Stimulated activated effector memory CD8-positive, alpha-beta T cell treated with anti-CD3 and anti-CD28 coated beads, Interleukin-12 subunit alpha, Interleukin-12 subunit beta, amount 100 ng/mL, for 72 hours (primary cell): ENCODE measurements at regions not wholly inside any gene's neighbourhood (a gene's known extent, or its start where the extent isn't known, plus 50 kb on each side); places are given as distances from the start of the nearest gene placed in this dataset.
"Not testable (repeated sequence)": the region's sequence is repeated elsewhere in the genome, so short reads cannot be mapped to it uniquely, and the experiment has no call there.

Source experiments
- ATAC-seq: fragments of 150-1000 bp; cut with Tn5 transposase; 2 replicates; pipeline ENCODE4 v1.10.0; 2021
- DNase-seq, 2 donors: peaks; one replicate each; pipeline ENCODE4 v3.0.0; 2021 to 2022; ENCODE audit warnings: low spot score in 2 of 2
- H3K27ac Mint-ChIP-seq: one replicate; pipeline ENCODE4 v1.8.0; 2022; ENCODE audit warnings: mild to moderate bottlenecking, mixed read lengths
- H3K36me3 Mint-ChIP-seq: one replicate; pipeline ENCODE4 v1.8.0; 2022; ENCODE audit warnings: mild to moderate bottlenecking, mixed read lengths
- H3K4me1 Mint-ChIP-seq: one replicate; pipeline ENCODE4 v1.8.0; 2022; ENCODE audit warnings: mixed read lengths
- H3K4me3 Mint-ChIP-seq: one replicate; pipeline ENCODE4 v1.8.0; 2022; ENCODE audit warnings: mild to moderate bottlenecking, mixed read lengths
- H3K9me3 Mint-ChIP-seq: one replicate; pipeline ENCODE4 v1.8.0; 2022; ENCODE audit warnings: mixed read lengths

DNA sequence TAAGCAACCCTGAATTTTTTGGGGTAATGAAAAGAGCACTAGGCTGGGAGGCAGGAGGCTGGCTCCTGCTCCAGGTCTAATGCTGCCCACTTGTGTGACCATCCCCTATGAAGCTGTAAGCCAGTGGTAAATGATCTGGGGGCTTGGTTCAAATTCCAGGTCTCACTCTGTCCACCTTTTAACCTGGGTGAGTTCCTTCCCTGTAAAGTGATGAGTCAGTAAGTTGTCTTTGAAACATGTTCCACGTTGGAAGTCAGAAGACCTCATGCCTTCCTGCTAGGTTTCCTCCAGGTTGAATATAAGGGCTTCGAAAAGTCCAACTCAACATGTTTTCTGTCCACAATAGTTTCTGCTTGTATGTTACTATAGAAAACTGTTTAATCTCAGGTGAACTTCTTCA is 160.9 kb upstream of the MYT1L start:
- no peak overlapping the region for H3K27ac Mint-ChIP-seq
- H3K4me3 Mint-ChIP-seq = no peak overlapping the region

DNA sequence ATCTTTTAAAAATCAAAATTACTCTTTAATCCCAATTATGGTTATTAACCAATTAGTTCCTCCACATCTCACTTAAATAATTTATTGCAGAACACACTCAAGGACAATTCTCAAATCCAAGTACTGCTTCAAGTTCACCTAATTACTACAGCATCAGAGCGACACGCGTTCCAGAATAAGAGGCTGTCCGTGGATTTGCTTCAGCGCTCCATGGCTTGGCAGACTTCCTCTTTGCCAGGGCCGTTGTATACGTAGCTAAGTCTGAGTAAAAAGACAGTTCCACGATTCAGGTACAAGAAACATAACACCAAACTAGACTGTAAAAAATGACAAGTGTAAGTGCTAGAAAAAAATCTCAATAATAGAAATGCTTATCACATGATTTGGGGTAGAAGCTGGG is 153.2 kb upstream of the MYT1L start:
- DNase-seq = no peak
- ATAC-seq = no peak
- Mint-ChIP-seq H3K9me3 (peaks cover 4% of the 10 kb centered on the region), H3K4me1 (no peaks in the 10 kb centered on the region), H3K27ac (no peak overlapping the region), H3K4me3 (no peak overlapping the region), H3K36me3 (no peaks in the 10 kb centered on the region)

More for the DNA sequence above, 160.9 kb upstream of the MYT1L start:
- no peak for ATAC-seq
- H3K9me3 Mint-ChIP-seq = peaks cover 10% of the 10 kb centered on the region
- DNase-seq = no peak
- H3K4me1 Mint-ChIP-seq = no peaks in the 10 kb centered on the region
- H3K36me3 Mint-ChIP-seq = no peaks in the 10 kb centered on the region

DNA sequence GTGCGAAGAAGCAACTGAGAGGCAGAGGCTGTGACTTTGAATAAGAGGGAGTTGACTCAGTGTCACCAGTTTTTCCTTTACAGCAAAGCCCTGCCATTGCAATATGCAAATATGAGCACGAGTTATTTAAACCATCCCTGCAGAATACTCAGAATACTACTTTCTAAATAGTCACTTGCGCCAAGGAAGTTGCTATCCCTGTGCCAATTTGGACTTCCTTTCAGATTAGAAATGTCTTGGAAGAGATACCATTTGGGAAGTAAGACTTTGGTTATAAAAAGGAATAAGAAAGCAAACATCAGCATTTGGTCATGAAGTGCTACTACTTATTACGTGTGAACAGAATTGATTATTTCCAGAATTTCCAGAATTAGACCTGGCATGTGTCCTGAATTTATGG is 151.8 kb upstream of the MYT1L start:
- H3K36me3 Mint-ChIP-seq = no peaks in the 10 kb centered on the region
- no peak for ATAC-seq
- no peak overlapping the region for H3K27ac Mint-ChIP-seq
- no peaks in the 10 kb centered on the region for H3K4me1 Mint-ChIP-seq
- no peak overlapping the region for H3K4me3 Mint-ChIP-seq
- DNase-seq = no peak
- peaks cover 7% of the 10 kb centered on the region for H3K9me3 Mint-ChIP-seq

GRCh38 chr2:2472881-2473280 is 141.8 kb upstream of the MYT1L start:
- H3K36me3 Mint-ChIP-seq = no peaks in the 10 kb centered on the region
- no peak overlapping the region for H3K4me3 Mint-ChIP-seq
- H3K4me1 Mint-ChIP-seq = no peaks in the 10 kb centered on the region
- peaks cover 10% of the 10 kb centered on the region for H3K9me3 Mint-ChIP-seq
- ATAC-seq (no peak), DNase-seq (no peak)
- H3K27ac Mint-ChIP-seq = no peak overlapping the region

- H3K27ac Mint-ChIP-seq = no peak overlapping the region
- H3K36me3 Mint-ChIP-seq = no peaks in the 10 kb centered on the region
- no peak overlapping the region for H3K4me3 Mint-ChIP-seq
- no peak for DNase-seq
- peaks cover 10% of the 10 kb centered on the region for H3K9me3 Mint-ChIP-seq
- ATAC-seq = no peak
- H3K4me1 Mint-ChIP-seq = no peaks in the 10 kb centered on the region
Measured at GRCh38 chr2:2472044-2472443, 141.0 kb upstream of the MYT1L start.

- DNase-seq (no peak), ATAC-seq (no peak)
- H3K4me3 Mint-ChIP-seq = no peak overlapping the region
- no peaks in the 10 kb centered on the region for H3K4me1 Mint-ChIP-seq
- H3K9me3 Mint-ChIP-seq = peaks cover 9% of the 10 kb centered on the region
- no peaks in the 10 kb centered on the region for H3K36me3 Mint-ChIP-seq
- H3K27ac Mint-ChIP-seq = no peak overlapping the region
Measured at GRCh38 chr2:2466534-2466933, 135.5 kb upstream of the MYT1L start.

DNA sequence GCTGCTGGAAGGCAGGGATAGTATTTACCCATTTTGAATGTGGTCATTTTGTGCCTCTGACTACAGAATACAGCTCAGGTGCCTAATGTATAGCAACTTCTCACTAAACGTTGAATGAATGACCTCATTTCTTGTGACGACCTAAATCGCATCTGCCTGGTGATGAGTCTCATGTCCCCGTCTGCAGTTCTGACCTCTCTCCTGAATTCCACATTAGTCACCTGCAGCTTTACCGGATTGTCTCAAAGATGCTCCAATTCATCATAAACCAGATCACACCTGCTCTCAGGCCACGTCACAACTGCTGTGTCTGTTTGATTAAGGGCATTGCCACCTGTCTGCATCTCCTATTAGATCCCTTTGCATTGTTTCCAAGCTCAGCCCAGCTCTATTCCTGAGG is 133.6 kb upstream of the MYT1L start:
- Mint-ChIP-seq H3K9me3 (peaks cover 11% of the 10 kb centered on the region), H3K36me3 (no peaks in the 10 kb centered on the region), H3K27ac (no peak overlapping the region), H3K4me3 (no peak overlapping the region), H3K4me1 (no peaks in the 10 kb centered on the region)
- no peak for ATAC-seq
- no peak for DNase-seq

- DNase-seq = no peak
- Mint-ChIP-seq H3K9me3 (peaks cover 11% of the 10 kb centered on the region), H3K36me3 (no peaks in the 10 kb centered on the region), H3K4me1 (no peaks in the 10 kb centered on the region), H3K27ac (no peak overlapping the region), H3K4me3 (no peak overlapping the region)
- peak; percentile 22 for ATAC-seq
Measured at GRCh38 chr2:2464094-2464493, 133.0 kb upstream of the MYT1L start.

GRCh38 chr2:2456721-2457120 is 125.6 kb upstream of the MYT1L start:
- Mint-ChIP-seq H3K4me3 (no peak overlapping the region), H3K4me1 (no peaks in the 10 kb centered on the region), H3K36me3 (no peaks in the 10 kb centered on the region), H3K9me3 (peaks cover 2% of the 10 kb centered on the region), H3K27ac (no peak overlapping the region)
- DNase-seq = no peak
- no peak for ATAC-seq

DNA sequence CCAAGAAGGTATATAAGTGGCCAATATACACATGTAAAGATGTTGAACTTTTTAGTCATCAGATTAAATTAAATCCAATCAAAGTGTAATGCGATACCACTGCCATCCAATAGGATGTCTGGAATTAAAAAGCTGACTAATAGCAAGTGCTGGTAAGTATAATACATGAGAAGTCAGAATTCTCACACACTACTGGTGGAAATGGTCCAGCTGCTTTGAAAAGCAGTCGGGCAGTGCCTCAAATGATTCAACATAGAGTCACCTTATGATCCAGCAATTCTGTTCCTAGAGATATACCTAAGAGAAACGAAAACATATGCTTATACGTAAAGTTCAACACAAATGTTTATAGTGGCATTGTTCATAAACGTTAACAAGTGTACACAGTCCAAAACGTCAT is 124.1 kb upstream of the MYT1L start:
- Mint-ChIP-seq H3K4me3 (no peak overlapping the region), H3K9me3 (no peaks in the 10 kb centered on the region), H3K4me1 (no peaks in the 10 kb centered on the region), H3K36me3 (no peaks in the 10 kb centered on the region), H3K27ac (no peak overlapping the region)
- DNase-seq (no peak), ATAC-seq (no peak)

DNA sequence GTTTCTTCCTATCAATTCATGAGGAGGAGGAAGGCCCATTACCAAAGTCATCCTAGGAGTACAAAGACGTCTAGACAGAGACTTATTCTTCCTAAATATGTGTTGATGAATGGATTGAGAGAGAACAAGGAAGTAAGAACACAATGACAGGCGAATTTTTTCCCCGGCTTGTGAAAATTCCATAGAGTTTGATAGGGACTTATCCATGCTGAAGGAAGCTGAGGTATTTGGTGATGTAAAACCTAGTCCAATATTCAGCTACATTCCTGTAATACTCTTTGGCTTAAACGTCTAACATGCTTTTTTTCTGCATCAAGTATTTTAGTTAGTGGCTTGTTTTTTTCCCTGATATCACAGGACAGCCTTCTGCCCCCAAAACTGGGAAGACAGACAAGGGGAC is 121.9 kb upstream of the MYT1L start:
- H3K9me3 Mint-ChIP-seq = no peaks in the 10 kb centered on the region
- H3K27ac Mint-ChIP-seq = no peak overlapping the region
- DNase-seq (no peak), ATAC-seq (no peak)
- no peaks in the 10 kb centered on the region for H3K36me3 Mint-ChIP-seq
- H3K4me3 Mint-ChIP-seq = no peak overlapping the region
- H3K4me1 Mint-ChIP-seq = no peaks in the 10 kb centered on the region

DNA sequence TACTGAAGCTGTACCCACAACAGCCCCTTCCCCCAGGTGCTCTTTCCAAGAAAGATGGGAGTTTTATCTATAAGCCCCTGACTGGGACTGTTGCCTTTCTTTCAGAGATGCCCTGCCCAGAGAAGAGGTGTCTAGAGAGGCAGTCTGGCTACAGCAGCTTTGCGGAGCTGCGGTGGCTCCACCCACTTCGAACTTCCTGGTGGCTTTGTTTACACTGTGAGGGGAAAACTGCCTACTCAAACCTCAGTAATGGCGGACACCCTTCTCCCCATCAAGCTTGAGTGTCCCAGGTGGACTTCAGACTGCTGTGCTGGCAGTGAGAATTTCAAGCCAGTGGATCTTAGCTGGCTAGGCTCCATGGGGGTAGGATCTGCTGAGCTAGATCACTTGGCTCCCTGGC is 120.2 kb upstream of the MYT1L start:
- not testable (repeated sequence) for H3K9me3 Mint-ChIP-seq, DNase-seq, ATAC-seq, H3K27ac Mint-ChIP-seq, H3K36me3 Mint-ChIP-seq, H3K4me3 Mint-ChIP-seq, H3K4me1 Mint-ChIP-seq

- Mint-ChIP-seq H3K36me3 (no peaks in the 10 kb centered on the region), H3K27ac (no peak overlapping the region), H3K4me1 (no peaks in the 10 kb centered on the region), H3K9me3 (peaks cover 6% of the 10 kb centered on the region), H3K4me3 (no peak overlapping the region)
- no peak for ATAC-seq
- DNase-seq = no peak
Measured at GRCh38 chr2:2448178-2448577, 117.1 kb upstream of the MYT1L start.

- Mint-ChIP-seq H3K4me3 (no peak overlapping the region), H3K9me3 (peaks cover 8% of the 10 kb centered on the region), H3K36me3 (no peaks in the 10 kb centered on the region), H3K4me1 (no peaks in the 10 kb centered on the region), H3K27ac (no peak overlapping the region)
- no peak for DNase-seq
- no peak for ATAC-seq
Measured at GRCh38 chr2:2422621-2423020, 91.5 kb upstream of the MYT1L start.

GRCh38 chr2:2413525-2413924 is 82.5 kb upstream of the MYT1L start:
- DNase-seq (no peak), ATAC-seq (no peak)
- H3K4me3 Mint-ChIP-seq = no peak overlapping the region
- no peaks in the 10 kb centered on the region for H3K36me3 Mint-ChIP-seq
- peaks cover 4% of the 10 kb centered on the region for H3K9me3 Mint-ChIP-seq
- H3K4me1 Mint-ChIP-seq = no peaks in the 10 kb centered on the region
- H3K27ac Mint-ChIP-seq = no peak overlapping the region

DNA sequence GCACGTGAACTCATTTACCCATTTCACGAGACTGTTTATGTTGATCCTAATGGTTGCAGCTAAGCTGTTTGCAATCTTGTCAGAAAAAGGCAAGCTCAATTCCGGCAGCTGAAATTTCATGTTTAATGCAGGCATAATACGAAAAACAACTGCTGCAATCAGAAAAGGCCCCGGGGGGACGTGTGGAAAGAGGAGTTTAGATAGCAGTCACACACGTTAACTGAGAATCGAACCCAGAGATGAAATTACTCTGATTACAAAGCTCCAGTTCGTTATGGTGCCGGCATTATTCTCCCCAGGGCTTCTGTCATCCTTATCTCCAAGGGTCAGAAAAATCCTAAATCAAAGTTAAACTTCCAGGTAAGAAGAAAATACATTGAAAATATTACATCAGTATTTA is 79.9 kb upstream of the MYT1L start:
- Mint-ChIP-seq H3K27ac (no peak overlapping the region), H3K4me1 (no peaks in the 10 kb centered on the region), H3K36me3 (no peaks in the 10 kb centered on the region), H3K4me3 (no peak overlapping the region), H3K9me3 (peaks cover 4% of the 10 kb centered on the region)
- DNase-seq = no peak
- ATAC-seq = no peak

GRCh38 chr2:2409481-2409880 is 78.4 kb upstream of the MYT1L start:
- H3K36me3 Mint-ChIP-seq = no peaks in the 10 kb centered on the region
- ATAC-seq (no peak), DNase-seq (no peak)
- no peak overlapping the region for H3K4me3 Mint-ChIP-seq
- no peaks in the 10 kb centered on the region for H3K4me1 Mint-ChIP-seq
- peaks cover 9% of the 10 kb centered on the region for H3K9me3 Mint-ChIP-seq
- H3K27ac Mint-ChIP-seq = no peak overlapping the region
